A673 (cell line): ENCODE measurements at regions not wholly inside any gene's neighbourhood (a gene's known extent, or its start where the extent isn't known, plus 50 kb on each side); places are given as distances from the start of the nearest gene placed in this dataset.

ENCODE experiments used
- BruUV-seq: library from RNA; stranded (reverse); fragments of 400-500 nt; replicated peaks from 2 replicates; lab custom pipeline; 2021; lab: Mats Ljungman, UMichigan
- CTCF ChIA-PET: fragments of 300-600 bp; sonication (Branson Sonifier 250); formaldehyde crosslinking; loops from one replicate; lab custom pipeline; 2022; ENCODE audit warnings: antibody characterized with exemption; lab: Charles Lee
- POLR2A ChIA-PET: fragments of 300-600 bp; sonication (Branson Sonifier 250); formaldehyde crosslinking; loops from one replicate; lab custom pipeline; 2022; ENCODE audit warnings: antibody characterized with exemption; ENCODE audit not compliant: low non-redundant PET; lab: Charles Lee
- DNase-seq: peaks from one replicate; pipeline ENCODE4 v3.0.0-alpha.2; 2015; ENCODE audit warnings: low spot score
- H3K27ac ChIP-seq: fragments of 200-600 bp; sonication (generic); 2 replicates; pipeline ENCODE4 v1.5.1; 2016; ENCODE audit warnings: mixed run types, low read depth, mild to moderate bottlenecking, mixed read lengths, antibody characterized with exemption, low read length; ENCODE audit not compliant: poor library complexity, severe bottlenecking
- H3K27me3 ChIP-seq: fragments of 200-600 bp; sonication (generic); replicated peaks from 2 replicates; pipeline ENCODE4 v1.6.1; 2017; ENCODE audit warnings: mixed run types, low read depth, mild to moderate bottlenecking, mixed read lengths, antibody characterized with exemption, low read length; ENCODE audit not compliant: insufficient read depth, poor library complexity
- H3K36me3 ChIP-seq: fragments of 200-600 bp; sonication (generic); 2 replicates; pipeline ENCODE4 v1.6.1; 2016; ENCODE audit warnings: mixed run types, mild to moderate bottlenecking, mixed read lengths, antibody characterized with exemption, low read length; ENCODE audit not compliant: insufficient read depth, poor library complexity, severe bottlenecking
- H3K4me1 ChIP-seq: fragments of 200-600 bp; sonication (generic); 2 replicates; pipeline ENCODE4 v1.6.1; 2017; ENCODE audit warnings: mixed run types, mild to moderate bottlenecking, mixed read lengths, antibody characterized with exemption, low read length; ENCODE audit not compliant: insufficient read depth, poor library complexity, severe bottlenecking
- H3K4me3 ChIP-seq: fragments of 200-600 bp; sonication (generic); 2 replicates; pipeline ENCODE4 v1.5.1; 2016; ENCODE audit warnings: low read depth, mixed run types, mild to moderate bottlenecking, mixed read lengths, low read length; ENCODE audit not compliant: poor library complexity, severe bottlenecking
- H3K9me3 ChIP-seq: fragments of 200-600 bp; sonication (generic); 2 replicates; pipeline ENCODE4 v1.6.1; 2016; ENCODE audit warnings: mixed run types, low read depth, mild to moderate bottlenecking, mixed read lengths, antibody characterized with exemption, low read length; ENCODE audit not compliant: poor library complexity, severe bottlenecking
- EZH2 ChIP-seq: fragments of 200-600 bp; sonication (generic); IDR thresholded peaks from 2 replicates; pipeline ENCODE4 v1.6.1; 2017; ENCODE audit warnings: borderline replicate concordance, low read depth, mild to moderate bottlenecking, mixed read lengths, antibody characterized with exemption, low read length; ENCODE audit not compliant: poor library complexity, severe bottlenecking
- intact Hi-C: fragments of 100-400 bp; cut with micrococcal nuclease; formaldehyde crosslinking; loops from one replicate; pipeline ENCODE4 v1.10.0; 2022; ENCODE audit not compliant: unreplicated experiment
- TF ChIP-seq, protein P1 (sequence below): fragments of 300-800, 200-600 bp; sonication (generic); conservative IDR thresholded peaks from 2 replicates; pipeline ENCODE4 v1.5.1; 2017; ENCODE audit warnings: low read depth, mild to moderate bottlenecking, antibody characterized with exemption, low read length, moderate library complexity, mixed read lengths

- Histone ChIP-seq H3K36me3 (no peaks in the 10 kb centered on the region), H3K9me3 (peaks cover 8% of the 10 kb centered on the region), H3K27me3 (no peaks in the 10 kb centered on the region), H3K27ac (no peak overlapping the region), H3K4me1 (no peaks in the 10 kb centered on the region), H3K4me3 (no peak overlapping the region)
- ChIA-PET POLR2A (no interaction called here), CTCF (no interaction called here)
- no TSS peak for BruUV-seq
- DNase-seq = no peak
- intact Hi-C loops = no loop called here
- TF ChIP-seq, protein P1, sequence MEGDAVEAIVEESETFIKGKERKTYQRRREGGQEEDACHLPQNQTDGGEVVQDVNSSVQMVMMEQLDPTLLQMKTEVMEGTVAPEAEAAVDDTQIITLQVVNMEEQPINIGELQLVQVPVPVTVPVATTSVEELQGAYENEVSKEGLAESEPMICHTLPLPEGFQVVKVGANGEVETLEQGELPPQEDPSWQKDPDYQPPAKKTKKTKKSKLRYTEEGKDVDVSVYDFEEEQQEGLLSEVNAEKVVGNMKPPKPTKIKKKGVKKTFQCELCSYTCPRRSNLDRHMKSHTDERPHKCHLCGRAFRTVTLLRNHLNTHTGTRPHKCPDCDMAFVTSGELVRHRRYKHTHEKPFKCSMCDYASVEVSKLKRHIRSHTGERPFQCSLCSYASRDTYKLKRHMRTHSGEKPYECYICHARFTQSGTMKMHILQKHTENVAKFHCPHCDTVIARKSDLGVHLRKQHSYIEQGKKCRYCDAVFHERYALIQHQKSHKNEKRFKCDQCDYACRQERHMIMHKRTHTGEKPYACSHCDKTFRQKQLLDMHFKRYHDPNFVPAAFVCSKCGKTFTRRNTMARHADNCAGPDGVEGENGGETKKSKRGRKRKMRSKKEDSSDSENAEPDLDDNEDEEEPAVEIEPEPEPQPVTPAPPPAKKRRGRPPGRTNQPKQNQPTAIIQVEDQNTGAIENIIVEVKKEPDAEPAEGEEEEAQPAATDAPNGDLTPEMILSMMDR = no peak
- no peak for TF ChIP-seq EZH2
Observed at GRCh38 chr17:14407541-14407940, 106.7 kb downstream of the HS3ST3B1 start.

GRCh38 chr17:14405189-14405588 lies 104.3 kb downstream of the HS3ST3B1 start:
- no TSS peak for BruUV-seq
- CTCF ChIA-PET = no interaction called here

More at GRCh38 chr17:14405189-14405588, 104.3 kb downstream of the HS3ST3B1 start:
- Histone ChIP-seq H3K36me3 (no peaks in the 10 kb centered on the region), H3K9me3 (peaks cover 11% of the 10 kb centered on the region), H3K4me1 (no peaks in the 10 kb centered on the region), H3K4me3 (no peak overlapping the region), H3K27ac (no peak overlapping the region), H3K27me3 (no peaks in the 10 kb centered on the region)
- POLR2A ChIA-PET = no interaction called here
- intact Hi-C loops = no loop called here
- DNase-seq = no peak
- TF ChIP-seq EZH2 = no peak
